Activated CD8-positive, alpha-beta T cell treated with anti-CD3 and anti-CD28 coated beads for 36 hours (primary cell): ENCODE measurements at regions not wholly inside any gene's neighbourhood (a gene's known extent, or its start where the extent isn't known, plus 50 kb on each side); places are given as distances from the start of the nearest gene placed in this dataset.

Source experiments
- ATAC-seq: fragments of 200-7000 bp; cut with Tn5 transposase; one replicate; pipeline ENCODE4 v1.10.0; 2021; ENCODE audit warnings: mild to moderate bottlenecking, moderate library complexity
- CTCF ChIA-PET: fragments of 350-600 bp; sonication (Branson Sonifier 250); formaldehyde crosslinking; loops from one replicate; lab custom pipeline; 2021; ENCODE audit warnings: antibody characterized with exemption; lab: Charles Lee
- POLR2A ChIA-PET: fragments of 350-600 bp; sonication (Branson Sonifier 250); formaldehyde crosslinking; loops from one replicate; lab custom pipeline; 2021; ENCODE audit warnings: antibody characterized with exemption; lab: Charles Lee
- DNase-seq: peaks from one replicate; pipeline ENCODE4 v3.0.0-alpha.2; 2020
- H3K27ac Mint-ChIP-seq: one replicate; pipeline ENCODE4 v1.8.0; 2021; ENCODE audit warnings: mild to moderate bottlenecking, mixed read lengths
- H3K27me3 Mint-ChIP-seq: one replicate; pipeline ENCODE4 v1.8.0; 2021; ENCODE audit warnings: mixed read lengths
- H3K36me3 Mint-ChIP-seq: one replicate; pipeline ENCODE4 v1.8.0; 2021; ENCODE audit warnings: low read depth, mixed read lengths
- H3K4me1 Mint-ChIP-seq: one replicate; pipeline ENCODE4 v1.8.0; 2021; ENCODE audit warnings: low read depth, mixed read lengths
- H3K4me3 Mint-ChIP-seq: one replicate; pipeline ENCODE4 v1.8.0; 2021; ENCODE audit warnings: mild to moderate bottlenecking, moderate library complexity, mixed read lengths
- H3K9me3 Mint-ChIP-seq: one replicate; pipeline ENCODE4 v1.8.0; 2021; ENCODE audit warnings: mixed read lengths
- CTCF ChIP-seq: fragments of 200-600 bp; IDR thresholded peaks from one replicate; pipeline ENCODE4 v1.8.0; 2022; ENCODE audit warnings: antibody characterized with exemption, mild to moderate bottlenecking
- intact Hi-C: fragments of 100-400 bp; cut with micrococcal nuclease; formaldehyde crosslinking; loops from one replicate; pipeline ENCODE4 v1.10.0; 2022

GRCh38 chr5:96584712-96585111 is 77.5 kb upstream of the CAST start:
- Mint-ChIP-seq H3K36me3 (no peaks in the 10 kb centered on the region), H3K27me3 (peaks cover 16% of the 10 kb centered on the region), H3K27ac (no peak overlapping the region), H3K9me3 (no peaks in the 10 kb centered on the region), H3K4me1 (peaks cover 2% of the 10 kb centered on the region), H3K4me3 (no peak overlapping the region)
- ATAC-seq = no peak
- intact Hi-C loops = no loop called here
- ChIA-PET CTCF (interaction anchor here (0.6 to 2.1 kb wide), 4 partner anchors 11 to 106 kb away, joined by 3 to 8 read pairs (median 4); no protein-coding TSS in a partner anchor), POLR2A (no interaction called here)
- no peak for DNase-seq
- TF ChIP-seq CTCF = no peak

- Mint-ChIP-seq H3K27ac (no peak overlapping the region), H3K4me3 (no peak overlapping the region), H3K4me1 (peaks cover 2% of the 10 kb centered on the region), H3K36me3 (no peaks in the 10 kb centered on the region), H3K9me3 (no peaks in the 10 kb centered on the region), H3K27me3 (peaks cover 21% of the 10 kb centered on the region)
- ATAC-seq (no peak), DNase-seq (no peak)
- POLR2A ChIA-PET = no interaction called here
- TF ChIP-seq CTCF = no peak
- intact Hi-C loops = no loop called here
- CTCF ChIA-PET = interaction anchor here (1.0 to 1.5 kb wide), 2 partner anchors 12 to 13 kb away, joined by 4 to 8 read pairs; no protein-coding TSS in a partner anchor
Observed at GRCh38 chr5:96588539-96588938, 73.6 kb upstream of the CAST start.

GRCh38 chr5:96590796-96591195 is 71.4 kb upstream of the CAST start:
- intact Hi-C loops = no loop called here
- ATAC-seq (no peak), DNase-seq (no peak)
- TF ChIP-seq CTCF = no peak
- ChIA-PET POLR2A (no interaction called here), CTCF (interaction anchor here (1.3 to 3.0 kb wide), 2 partner anchors 10 to 18 kb away, joined by 3 to 27 read pairs; no protein-coding TSS in a partner anchor)
- H3K27me3 Mint-ChIP-seq = peaks cover 14% of the 10 kb centered on the region
- no peaks in the 10 kb centered on the region for H3K36me3 Mint-ChIP-seq
- no peak overlapping the region for H3K27ac Mint-ChIP-seq
- H3K9me3 Mint-ChIP-seq = no peaks in the 10 kb centered on the region
- H3K4me3 Mint-ChIP-seq = no peak overlapping the region
- H3K4me1 Mint-ChIP-seq = no peaks in the 10 kb centered on the region

GRCh38 chr5:96595300-96596090 is 66.7 kb upstream of the CAST start:
- Mint-ChIP-seq H3K4me3 (no peak overlapping the region), H3K27ac (no peak overlapping the region), H3K36me3 (no peaks in the 10 kb centered on the region), H3K4me1 (peaks cover 17% of the 10 kb centered on the region), H3K27me3 (peaks cover 10% of the 10 kb centered on the region), H3K9me3 (no peaks in the 10 kb centered on the region)
- intact Hi-C loops = loop anchor here (5.0 kb wide), 1 partner anchor 58 kb away; no protein-coding TSS in a partner anchor
- peak; percentile 70 for TF ChIP-seq CTCF
- ChIA-PET POLR2A (interaction anchor here (0.6 kb wide), 1 partner anchor 250 kb away, joined by 3 read pairs; no protein-coding TSS in a partner anchor), CTCF (interaction anchor here (0.7 to 4.1 kb wide), 25 partner anchors 9 to 398 kb away, joined by 3 to 25 read pairs (median 4); no protein-coding TSS in a partner anchor)
- DNase-seq (peak; percentile 28), ATAC-seq (peak; percentile 52)
